Mucosa of descending colon (tissue), 3 donors: ENCODE measurements at regions not wholly inside any gene's neighbourhood (a gene's known extent, or its start where the extent isn't known, plus 50 kb on each side); places are given as distances from the start of the nearest gene placed in this dataset.

Experiments used
- ATAC-seq: fragments of 200-7000 bp; cut with Tn5 transposase; one replicate; pipeline ENCODE4 v1.9.1; 2020; ENCODE audit warnings: mild to moderate bottlenecking, moderate library complexity
- DNase-seq, 3 donors: peaks; one replicate each; pipeline ENCODE4 v3.0.0-alpha.2; 2020
- H3K36me3 ChIP-seq: fragments of 200-600 bp; one replicate; pipeline ENCODE4 v1.8.0; 2021; ENCODE audit warnings: low read depth, mild to moderate bottlenecking
- H3K4me1 ChIP-seq: fragments of 200-600 bp; one replicate; pipeline ENCODE4 v1.8.0; 2021; ENCODE audit warnings: low read depth, mild to moderate bottlenecking
- H3K4me3 ChIP-seq: fragments of 200-600 bp; one replicate; pipeline ENCODE4 v1.8.0; 2021; ENCODE audit warnings: mild to moderate bottlenecking
- H3K9me3 ChIP-seq: fragments of 200-600 bp; one replicate; pipeline ENCODE4 v1.8.0; 2021; ENCODE audit warnings: mild to moderate bottlenecking
- intact Hi-C, 2 donors: fragments of 100-400 bp; cut with DNase I in 1 of 2; cut with micrococcal nuclease in 1 of 2; formaldehyde crosslinking; loops; one replicate each; pipeline versions ENCODE4 v1.11.0 to v1.11.1; 2022; cut with DNase I, micrococcal nuclease
- TF ChIP-seq, protein P1 (sequence below): fragments of 200-600 bp; IDR thresholded peaks from one replicate; pipeline ENCODE4 v1.8.0; 2022; ENCODE audit warnings: antibody characterized with exemption, mild to moderate bottlenecking
- donor health status: DM: no; HTN: no; CAD: no; lungs with moderate emphysema.
- donor health status: DM: no; HTN: no; CAD: no.
- donor health status: DM: no; HTN: yes; CAD: no.

GRCh38 chr1:118272884-118273283 is 87.9 kb upstream of the SPAG17 start:
- DNase-seq (no peak), ATAC-seq (no peak)
- intact Hi-C loops, result no loop called here
- Histone ChIP-seq H3K4me1 (no peaks in the 10 kb centered on the region), H3K9me3 (no peaks in the 10 kb centered on the region), H3K36me3 (no peaks in the 10 kb centered on the region), H3K4me3 (no peak overlapping the region)
- TF ChIP-seq, protein P1, sequence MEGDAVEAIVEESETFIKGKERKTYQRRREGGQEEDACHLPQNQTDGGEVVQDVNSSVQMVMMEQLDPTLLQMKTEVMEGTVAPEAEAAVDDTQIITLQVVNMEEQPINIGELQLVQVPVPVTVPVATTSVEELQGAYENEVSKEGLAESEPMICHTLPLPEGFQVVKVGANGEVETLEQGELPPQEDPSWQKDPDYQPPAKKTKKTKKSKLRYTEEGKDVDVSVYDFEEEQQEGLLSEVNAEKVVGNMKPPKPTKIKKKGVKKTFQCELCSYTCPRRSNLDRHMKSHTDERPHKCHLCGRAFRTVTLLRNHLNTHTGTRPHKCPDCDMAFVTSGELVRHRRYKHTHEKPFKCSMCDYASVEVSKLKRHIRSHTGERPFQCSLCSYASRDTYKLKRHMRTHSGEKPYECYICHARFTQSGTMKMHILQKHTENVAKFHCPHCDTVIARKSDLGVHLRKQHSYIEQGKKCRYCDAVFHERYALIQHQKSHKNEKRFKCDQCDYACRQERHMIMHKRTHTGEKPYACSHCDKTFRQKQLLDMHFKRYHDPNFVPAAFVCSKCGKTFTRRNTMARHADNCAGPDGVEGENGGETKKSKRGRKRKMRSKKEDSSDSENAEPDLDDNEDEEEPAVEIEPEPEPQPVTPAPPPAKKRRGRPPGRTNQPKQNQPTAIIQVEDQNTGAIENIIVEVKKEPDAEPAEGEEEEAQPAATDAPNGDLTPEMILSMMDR, result no peak

DNA sequence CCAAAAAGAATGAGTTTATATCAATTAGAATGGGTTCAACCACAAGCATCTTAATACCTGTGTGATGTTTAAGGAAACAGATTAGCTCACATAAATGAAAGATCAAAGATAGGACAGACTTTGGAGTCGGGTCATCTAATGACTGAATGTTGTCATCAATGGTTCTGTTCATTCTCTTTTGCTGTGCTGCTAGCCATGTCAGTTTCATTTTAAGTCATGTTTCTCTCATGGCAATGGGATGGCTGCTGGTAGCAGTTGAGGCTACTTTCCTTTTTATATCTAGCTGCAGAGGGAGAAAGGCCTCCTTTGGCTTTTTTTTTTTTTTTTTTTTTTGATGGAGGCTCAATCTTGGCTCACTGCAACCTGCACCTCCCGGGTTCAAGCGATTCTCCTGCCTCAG is 86.9 kb upstream of the SPAG17 start:
- Histone ChIP-seq H3K9me3 (no peaks in the 10 kb centered on the region), H3K36me3 (no peaks in the 10 kb centered on the region), H3K4me1 (no peaks in the 10 kb centered on the region), H3K4me3 (no peak overlapping the region)
- TF ChIP-seq, protein P1, result no peak
- intact Hi-C loops, result no loop called here
- DNase-seq (no peak), ATAC-seq (no peak)

GRCh38 chr1:118269598-118269997 is 84.6 kb upstream of the SPAG17 start:
- H3K36me3 ChIP-seq, result no peaks in the 10 kb centered on the region
- ATAC-seq (no peak), DNase-seq (no peak)
- H3K4me3 ChIP-seq, result no peak overlapping the region
- intact Hi-C loops, result no loop called here
- TF ChIP-seq, protein P1, result no peak
- H3K4me1 ChIP-seq, result no peaks in the 10 kb centered on the region
- H3K9me3 ChIP-seq, result no peaks in the 10 kb centered on the region

- intact Hi-C loops, result no loop called here
- Histone ChIP-seq H3K4me3 (no peak overlapping the region), H3K9me3 (no peaks in the 10 kb centered on the region), H3K36me3 (no peaks in the 10 kb centered on the region), H3K4me1 (no peaks in the 10 kb centered on the region)
- ATAC-seq (no peak), DNase-seq (no peak)
- TF ChIP-seq, protein P1, result no peak
Observed at GRCh38 chr1:118266436-118266835, 81.4 kb upstream of the SPAG17 start.

- Histone ChIP-seq H3K4me1 (no peaks in the 10 kb centered on the region), H3K4me3 (no peak overlapping the region), H3K36me3 (no peaks in the 10 kb centered on the region), H3K9me3 (no peaks in the 10 kb centered on the region)
- TF ChIP-seq, protein P1, result no peak
- intact Hi-C loops, result no loop called here
- no peak for DNase-seq
- peak; percentile 60 for ATAC-seq
Observed at GRCh38 chr1:118264343-118264742, 79.3 kb upstream of the SPAG17 start.

DNA sequence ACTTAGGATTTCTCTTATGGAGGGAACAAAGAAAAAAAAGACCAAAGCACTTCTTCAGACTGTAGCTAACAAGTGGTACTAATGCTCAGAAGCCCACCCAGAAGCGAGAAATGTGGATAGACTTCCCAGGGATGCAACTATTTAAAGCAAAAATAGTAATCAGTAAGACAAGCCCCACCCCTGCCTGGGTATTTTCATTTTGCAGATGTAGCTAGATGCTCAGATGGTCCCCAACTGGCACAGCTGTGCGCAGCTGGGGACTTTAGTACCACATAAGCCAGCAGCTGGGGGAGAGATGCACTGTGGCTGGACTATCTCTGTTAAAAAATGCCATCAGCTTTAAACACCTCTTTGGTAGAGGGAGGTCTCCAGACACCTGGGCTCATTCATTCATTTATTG is 77.8 kb upstream of the SPAG17 start:
- intact Hi-C loops, result no loop called here
- no peak for ATAC-seq
- TF ChIP-seq, protein P1, result no peak
- Histone ChIP-seq H3K4me3 (no peak overlapping the region), H3K4me1 (no peaks in the 10 kb centered on the region), H3K36me3 (no peaks in the 10 kb centered on the region), H3K9me3 (no peaks in the 10 kb centered on the region)
- DNase-seq, result no peak
